GM12865 (cell line): ENCODE measurements at regions not wholly inside any gene's neighbourhood (a gene's known extent, or its start where the extent isn't known, plus 50 kb on each side); places are given as distances from the start of the nearest gene placed in this dataset.

Experiments used
- DNase-seq: peaks from one replicate; pipeline ENCODE4 v3.0.0; 2010; ENCODE audit warnings: low read depth
- H3K4me3 ChIP-seq: 2 replicates; pipeline ENCODE4 v1.5.1; 2011; ENCODE audit warnings: mild to moderate bottlenecking, low read depth, low read length, control low read depth
- TF ChIP-seq, protein P1 (sequence below): IDR thresholded peaks from 2 replicates; pipeline ENCODE4 v1.5.1; 2011; ENCODE audit warnings: low read length, control low read depth, low read depth, inconsistent platforms; ENCODE audit not compliant: insufficient read depth; ENCODE audit errors: missing control alignments

GRCh38 chr15:67892559-67893377 is 52.9 kb upstream of the RNU6-1 start:
- no peak for DNase-seq
- H3K4me3 ChIP-seq: no peak overlapping the region
- TF ChIP-seq, protein P1, sequence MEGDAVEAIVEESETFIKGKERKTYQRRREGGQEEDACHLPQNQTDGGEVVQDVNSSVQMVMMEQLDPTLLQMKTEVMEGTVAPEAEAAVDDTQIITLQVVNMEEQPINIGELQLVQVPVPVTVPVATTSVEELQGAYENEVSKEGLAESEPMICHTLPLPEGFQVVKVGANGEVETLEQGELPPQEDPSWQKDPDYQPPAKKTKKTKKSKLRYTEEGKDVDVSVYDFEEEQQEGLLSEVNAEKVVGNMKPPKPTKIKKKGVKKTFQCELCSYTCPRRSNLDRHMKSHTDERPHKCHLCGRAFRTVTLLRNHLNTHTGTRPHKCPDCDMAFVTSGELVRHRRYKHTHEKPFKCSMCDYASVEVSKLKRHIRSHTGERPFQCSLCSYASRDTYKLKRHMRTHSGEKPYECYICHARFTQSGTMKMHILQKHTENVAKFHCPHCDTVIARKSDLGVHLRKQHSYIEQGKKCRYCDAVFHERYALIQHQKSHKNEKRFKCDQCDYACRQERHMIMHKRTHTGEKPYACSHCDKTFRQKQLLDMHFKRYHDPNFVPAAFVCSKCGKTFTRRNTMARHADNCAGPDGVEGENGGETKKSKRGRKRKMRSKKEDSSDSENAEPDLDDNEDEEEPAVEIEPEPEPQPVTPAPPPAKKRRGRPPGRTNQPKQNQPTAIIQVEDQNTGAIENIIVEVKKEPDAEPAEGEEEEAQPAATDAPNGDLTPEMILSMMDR: no peak

- H3K4me3 ChIP-seq: no peak overlapping the region
- TF ChIP-seq, protein P1: no peak
- no peak for DNase-seq
Measured at GRCh38 chr15:67895237-67895636, 55.4 kb upstream of the RNU6-1 start.

DNA sequence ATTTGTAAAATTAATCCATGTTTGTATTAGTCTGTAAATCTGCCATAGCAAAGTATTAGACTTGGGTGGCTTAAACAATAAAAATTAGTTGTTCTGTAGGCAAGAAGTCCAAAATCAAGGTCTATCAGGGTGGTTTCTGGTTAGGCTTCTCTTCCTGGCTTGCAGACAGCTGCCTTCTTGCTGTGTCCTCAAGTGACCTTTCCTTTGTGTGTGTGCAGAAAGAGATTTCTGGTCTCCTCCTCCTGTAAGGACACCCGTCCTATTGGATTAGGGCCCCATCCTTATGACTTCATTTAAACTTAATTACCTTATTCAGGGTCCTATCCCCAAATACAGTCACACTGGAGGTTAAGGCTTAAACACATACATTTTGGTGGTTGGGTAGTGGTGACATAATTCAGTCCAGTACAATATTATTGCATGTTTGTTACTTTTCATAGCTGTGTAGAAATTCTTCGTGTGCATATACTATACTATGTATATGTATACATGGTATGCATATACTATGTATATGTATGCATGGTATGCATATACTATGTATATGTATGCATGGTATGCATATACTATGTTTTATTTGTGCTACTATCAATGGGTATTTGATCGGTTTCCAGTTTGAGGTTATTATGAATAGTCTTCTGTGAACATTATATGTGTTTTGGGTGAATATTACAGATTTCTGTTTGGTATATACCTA is 57.9 kb upstream of the RNU6-1 start:
- no peak for DNase-seq
- TF ChIP-seq, protein P1: no peak
- H3K4me3 ChIP-seq: no peak overlapping the region

DNA sequence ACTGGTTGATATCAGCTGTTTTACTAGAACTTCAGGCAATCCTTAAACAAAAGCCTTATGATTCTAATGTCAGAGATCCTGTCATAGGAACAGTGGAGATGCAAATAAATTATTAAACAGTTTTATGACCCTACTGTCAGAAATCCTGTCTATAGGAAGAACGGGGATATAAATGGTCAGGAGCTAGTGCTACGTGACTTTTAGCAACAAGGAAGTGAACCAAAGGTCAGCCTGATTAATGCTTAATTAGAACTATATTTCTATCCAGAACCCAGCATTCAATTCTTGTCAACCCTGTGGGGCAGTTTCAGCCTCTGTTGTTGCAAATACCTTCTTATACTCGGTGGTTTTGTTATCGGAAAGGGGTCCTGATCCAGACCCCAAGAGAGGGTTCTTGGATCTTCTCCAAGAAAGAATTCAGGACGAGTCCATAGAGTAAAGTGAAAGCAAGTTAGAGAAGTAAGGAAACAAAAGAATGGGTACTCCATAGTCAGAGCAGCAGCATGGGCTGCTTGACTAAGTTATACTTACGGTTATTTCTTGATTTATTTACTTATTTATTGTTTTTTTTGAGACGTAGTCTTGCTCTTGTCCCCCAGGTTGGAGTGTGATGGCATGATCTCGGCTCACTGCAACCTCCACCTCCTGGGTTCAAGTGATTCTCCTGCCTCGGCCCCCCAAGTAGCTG is 59.9 kb upstream of the RNU6-1 start:
- H3K4me3 ChIP-seq: no peak overlapping the region
- TF ChIP-seq, protein P1: no peak
- DNase-seq: no peak

DNA sequence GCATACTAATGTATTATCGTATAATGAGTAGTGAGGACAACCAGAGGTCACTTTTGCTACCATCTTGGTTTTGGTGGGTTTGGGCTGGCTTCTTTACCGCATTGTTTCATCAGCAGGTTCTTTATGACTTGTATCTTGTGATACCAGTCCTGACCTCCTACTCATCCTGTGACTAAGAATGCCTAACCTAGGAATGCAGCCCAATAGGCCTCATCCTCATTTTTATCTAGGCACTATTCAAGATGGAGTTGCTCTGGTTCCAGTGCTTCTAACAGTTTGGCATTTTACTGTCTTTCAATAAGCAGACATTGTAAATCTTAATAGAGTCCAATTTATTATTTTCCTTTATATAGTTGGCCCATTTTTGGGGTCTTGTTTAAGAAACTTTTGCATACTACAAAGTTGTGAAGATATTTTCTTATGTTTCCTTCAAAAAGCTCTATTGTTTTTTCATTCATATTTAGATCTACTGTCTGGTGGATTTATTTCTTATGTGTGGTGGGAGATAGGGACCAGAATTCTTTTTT is 60.8 kb upstream of the RNU6-1 start:
- TF ChIP-seq, protein P1: no peak
- no peak overlapping the region for H3K4me3 ChIP-seq
- no peak for DNase-seq

- DNase-seq: no peak
- H3K4me3 ChIP-seq: no peak overlapping the region
- TF ChIP-seq, protein P1: no peak
Measured at GRCh38 chr15:67901922-67902321, 62.1 kb upstream of the RNU6-1 start.
